ENCODE measurements at regions not wholly inside any gene's neighbourhood (a gene's known extent, or its start where the extent isn't known, plus 50 kb on each side); places are given as distances from the start of the nearest gene placed in this dataset.

GRCh38 chr12:89924191-89924590 is 215.6 kb upstream of the ATP2B1 start:
- TF ChIP-seq, protein P1, sequence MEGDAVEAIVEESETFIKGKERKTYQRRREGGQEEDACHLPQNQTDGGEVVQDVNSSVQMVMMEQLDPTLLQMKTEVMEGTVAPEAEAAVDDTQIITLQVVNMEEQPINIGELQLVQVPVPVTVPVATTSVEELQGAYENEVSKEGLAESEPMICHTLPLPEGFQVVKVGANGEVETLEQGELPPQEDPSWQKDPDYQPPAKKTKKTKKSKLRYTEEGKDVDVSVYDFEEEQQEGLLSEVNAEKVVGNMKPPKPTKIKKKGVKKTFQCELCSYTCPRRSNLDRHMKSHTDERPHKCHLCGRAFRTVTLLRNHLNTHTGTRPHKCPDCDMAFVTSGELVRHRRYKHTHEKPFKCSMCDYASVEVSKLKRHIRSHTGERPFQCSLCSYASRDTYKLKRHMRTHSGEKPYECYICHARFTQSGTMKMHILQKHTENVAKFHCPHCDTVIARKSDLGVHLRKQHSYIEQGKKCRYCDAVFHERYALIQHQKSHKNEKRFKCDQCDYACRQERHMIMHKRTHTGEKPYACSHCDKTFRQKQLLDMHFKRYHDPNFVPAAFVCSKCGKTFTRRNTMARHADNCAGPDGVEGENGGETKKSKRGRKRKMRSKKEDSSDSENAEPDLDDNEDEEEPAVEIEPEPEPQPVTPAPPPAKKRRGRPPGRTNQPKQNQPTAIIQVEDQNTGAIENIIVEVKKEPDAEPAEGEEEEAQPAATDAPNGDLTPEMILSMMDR (IDR thresholded peaks at IDR 0.05; ENCODE audit: unreplicated experiment in 3 of 3) = no peak
- Mint-ChIP-seq H3K9me3 (no peaks in the 10 kb centered on the region), H3K27me3 (ENCODE audit: low read depth) (no peaks in the 10 kb centered on the region), H3K4me3 (no peak overlapping the region), H3K36me3 (ENCODE audit: low read depth) (no peaks in the 10 kb centered on the region), H3K4me1 (peaks cover 26% of the 10 kb centered on the region), H3K27ac (no peak overlapping the region)

DNA sequence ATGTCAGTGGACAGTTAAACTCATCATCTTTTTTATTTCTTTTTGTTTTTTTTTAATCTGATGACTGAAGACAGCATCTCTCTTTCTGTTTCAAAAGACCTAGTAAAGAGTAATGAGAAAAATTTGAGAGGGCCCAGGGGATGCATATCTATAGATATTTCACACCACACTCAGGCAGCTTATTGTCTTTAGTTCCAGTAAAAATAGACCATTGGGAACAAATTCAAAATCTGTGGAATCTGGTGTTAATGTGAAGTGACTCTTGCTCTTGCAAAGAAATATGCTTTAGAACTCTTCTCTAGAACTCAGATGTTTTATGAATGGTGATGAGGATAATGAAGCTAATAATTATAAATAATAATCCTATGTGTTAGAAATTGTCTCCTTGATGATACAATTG is 214.5 kb upstream of the ATP2B1 start:
- TF ChIP-seq, protein P1 (IDR thresholded peaks at IDR 0.05; ENCODE audit: unreplicated experiment in 3 of 3) = no peak
- Mint-ChIP-seq H3K4me1 (peaks cover 26% of the 10 kb centered on the region), H3K36me3 (ENCODE audit: low read depth) (no peaks in the 10 kb centered on the region), H3K9me3 (no peaks in the 10 kb centered on the region), H3K4me3 (no peak overlapping the region), H3K27ac (no peak overlapping the region), H3K27me3 (ENCODE audit: low read depth) (no peaks in the 10 kb centered on the region)

DNA sequence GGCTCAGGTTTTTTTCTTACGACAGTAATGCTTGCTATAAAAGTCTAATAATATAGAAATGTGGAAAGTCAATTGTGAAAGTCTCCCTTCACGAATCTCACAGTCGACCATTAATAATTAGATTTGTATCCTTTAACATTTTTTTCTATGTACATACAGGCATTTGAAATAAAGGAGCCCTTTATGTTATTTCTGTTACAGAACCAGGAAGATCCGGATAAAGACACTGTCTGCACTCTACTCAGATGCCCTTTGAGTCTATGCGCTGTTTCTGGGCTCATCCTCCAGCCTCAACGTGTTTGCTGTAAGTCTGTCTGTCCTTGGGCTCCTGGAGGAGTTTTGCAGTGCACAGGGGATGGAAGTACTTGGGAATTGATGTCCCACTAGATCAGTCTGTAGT is 212.2 kb upstream of the ATP2B1 start:
- TF ChIP-seq, protein P1 (IDR thresholded peaks at IDR 0.05; ENCODE audit: unreplicated experiment in 3 of 3) = no peak
- peaks cover 26% of the 10 kb centered on the region for H3K4me1 Mint-ChIP-seq
- H3K9me3 Mint-ChIP-seq = no peaks in the 10 kb centered on the region
- no peak overlapping the region for H3K4me3 Mint-ChIP-seq
- H3K36me3 Mint-ChIP-seq (ENCODE audit: low read depth) = no peaks in the 10 kb centered on the region
- no peaks in the 10 kb centered on the region for H3K27me3 Mint-ChIP-seq (ENCODE audit: low read depth)
- no peak overlapping the region for H3K27ac Mint-ChIP-seq

DNA sequence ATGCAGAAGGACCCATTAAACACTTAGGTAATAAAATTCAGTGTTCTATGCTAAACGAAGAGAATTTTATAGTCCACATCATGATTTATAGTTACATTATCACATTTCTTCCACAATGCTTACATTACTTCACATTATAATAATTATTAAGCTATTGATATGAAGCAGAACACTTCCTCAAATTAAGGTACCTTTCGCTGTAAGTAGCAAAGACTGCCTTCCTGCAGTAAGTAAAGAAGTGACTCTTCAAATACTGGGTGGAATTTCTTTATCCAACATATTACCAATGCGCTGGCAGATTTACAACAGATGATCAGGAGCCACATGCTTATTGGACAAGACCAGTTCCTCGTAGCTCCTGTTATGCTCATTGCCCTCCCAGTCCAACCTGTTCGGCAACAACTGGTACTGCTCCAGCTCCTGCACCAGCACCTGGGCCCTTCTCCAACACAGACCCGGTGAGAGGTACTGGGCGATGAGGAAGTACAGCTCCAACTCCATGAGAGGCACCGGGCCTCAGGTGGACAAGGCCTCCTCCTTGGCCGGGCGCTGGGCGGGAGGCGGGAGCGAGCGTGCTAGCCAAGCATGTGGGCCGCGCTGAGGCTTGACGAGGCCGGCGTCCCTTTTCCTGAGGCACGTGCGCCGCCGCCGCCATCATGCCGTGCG is 210.7 kb upstream of the ATP2B1 start:
- no peaks in the 10 kb centered on the region for H3K27me3 Mint-ChIP-seq (ENCODE audit: low read depth)
- peaks cover 26% of the 10 kb centered on the region for H3K4me1 Mint-ChIP-seq
- no peak overlapping the region for H3K4me3 Mint-ChIP-seq
- peaks cover under 1% of the 10 kb centered on the region for H3K9me3 Mint-ChIP-seq
- TF ChIP-seq, protein P1 (IDR thresholded peaks at IDR 0.05; ENCODE audit: unreplicated experiment in 3 of 3) = no peak
- H3K36me3 Mint-ChIP-seq (ENCODE audit: low read depth) = no peaks in the 10 kb centered on the region
- no peak overlapping the region for H3K27ac Mint-ChIP-seq

- no peaks in the 10 kb centered on the region for H3K36me3 Mint-ChIP-seq (ENCODE audit: low read depth)
- H3K4me1 Mint-ChIP-seq = peaks cover 22% of the 10 kb centered on the region
- TF ChIP-seq, protein P1 (IDR thresholded peaks at IDR 0.05; ENCODE audit: unreplicated experiment in 3 of 3) = no peak
- peaks cover 2% of the 10 kb centered on the region for H3K9me3 Mint-ChIP-seq
- H3K27ac Mint-ChIP-seq = no peak overlapping the region
- H3K27me3 Mint-ChIP-seq (ENCODE audit: low read depth) = no peaks in the 10 kb centered on the region
- no peak overlapping the region for H3K4me3 Mint-ChIP-seq
Measured at GRCh38 chr12:89918172-89918846, 209.7 kb upstream of the ATP2B1 start.

GRCh38 chr12:89909753-89910152 is 201.1 kb upstream of the ATP2B1 start:
- H3K27me3 Mint-ChIP-seq (ENCODE audit: low read depth) = no peaks in the 10 kb centered on the region
- TF ChIP-seq, protein P1 (IDR thresholded peaks at IDR 0.05; ENCODE audit: unreplicated experiment in 3 of 3) = no peak
- no peaks in the 10 kb centered on the region for H3K4me1 Mint-ChIP-seq
- no peak overlapping the region for H3K27ac Mint-ChIP-seq
- peaks cover 8% of the 10 kb centered on the region for H3K36me3 Mint-ChIP-seq (ENCODE audit: low read depth)
- H3K9me3 Mint-ChIP-seq = peaks cover 27% of the 10 kb centered on the region
- H3K4me3 Mint-ChIP-seq = no peak overlapping the region

Measured in nephron (organoid).